ENCODE measurements at regions not wholly inside any gene's neighbourhood (a gene's known extent, or its start where the extent isn't known, plus 50 kb on each side); places are given as distances from the start of the nearest gene placed in this dataset.

DNA sequence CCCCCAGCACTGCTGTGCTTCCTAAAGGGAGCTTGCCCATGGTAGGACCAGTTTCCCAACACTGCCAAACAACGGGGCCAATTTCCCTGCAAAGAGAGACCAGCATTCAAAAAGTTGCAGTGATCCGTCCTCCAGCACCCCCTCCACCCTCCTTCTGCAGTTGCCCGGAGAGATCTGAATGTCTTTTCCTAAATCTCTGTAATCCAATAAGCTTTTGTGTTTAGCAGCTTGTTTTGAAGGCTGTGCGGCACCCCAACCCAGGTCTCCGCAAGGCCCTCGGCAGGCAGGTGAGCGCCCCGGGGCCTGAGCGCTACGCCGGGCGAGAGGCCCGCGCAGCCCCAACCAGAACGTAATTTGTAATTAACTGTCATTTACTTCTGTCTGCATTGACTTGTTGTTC, 366.9 kb upstream of the IRX2 start:
- TF ChIP-seq, protein P1, sequence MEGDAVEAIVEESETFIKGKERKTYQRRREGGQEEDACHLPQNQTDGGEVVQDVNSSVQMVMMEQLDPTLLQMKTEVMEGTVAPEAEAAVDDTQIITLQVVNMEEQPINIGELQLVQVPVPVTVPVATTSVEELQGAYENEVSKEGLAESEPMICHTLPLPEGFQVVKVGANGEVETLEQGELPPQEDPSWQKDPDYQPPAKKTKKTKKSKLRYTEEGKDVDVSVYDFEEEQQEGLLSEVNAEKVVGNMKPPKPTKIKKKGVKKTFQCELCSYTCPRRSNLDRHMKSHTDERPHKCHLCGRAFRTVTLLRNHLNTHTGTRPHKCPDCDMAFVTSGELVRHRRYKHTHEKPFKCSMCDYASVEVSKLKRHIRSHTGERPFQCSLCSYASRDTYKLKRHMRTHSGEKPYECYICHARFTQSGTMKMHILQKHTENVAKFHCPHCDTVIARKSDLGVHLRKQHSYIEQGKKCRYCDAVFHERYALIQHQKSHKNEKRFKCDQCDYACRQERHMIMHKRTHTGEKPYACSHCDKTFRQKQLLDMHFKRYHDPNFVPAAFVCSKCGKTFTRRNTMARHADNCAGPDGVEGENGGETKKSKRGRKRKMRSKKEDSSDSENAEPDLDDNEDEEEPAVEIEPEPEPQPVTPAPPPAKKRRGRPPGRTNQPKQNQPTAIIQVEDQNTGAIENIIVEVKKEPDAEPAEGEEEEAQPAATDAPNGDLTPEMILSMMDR (IDR thresholded peaks at IDR 0.05): no peak
- no peak for TF ChIP-seq EP300 (IDR thresholded peaks at IDR 0.05)
- no peak for TF ChIP-seq POLR2AphosphoS5 (IDR thresholded peaks at IDR 0.05)
- TF ChIP-seq POLR2A (IDR thresholded peaks at IDR 0.05): no peak

Measured in sigmoid colon (tissue), 4 donors.